ENCODE measurements at regions not wholly inside any gene's neighbourhood (a gene's known extent, or its start where the extent isn't known, plus 50 kb on each side); places are given as distances from the start of the nearest gene placed in this dataset.

DNA sequence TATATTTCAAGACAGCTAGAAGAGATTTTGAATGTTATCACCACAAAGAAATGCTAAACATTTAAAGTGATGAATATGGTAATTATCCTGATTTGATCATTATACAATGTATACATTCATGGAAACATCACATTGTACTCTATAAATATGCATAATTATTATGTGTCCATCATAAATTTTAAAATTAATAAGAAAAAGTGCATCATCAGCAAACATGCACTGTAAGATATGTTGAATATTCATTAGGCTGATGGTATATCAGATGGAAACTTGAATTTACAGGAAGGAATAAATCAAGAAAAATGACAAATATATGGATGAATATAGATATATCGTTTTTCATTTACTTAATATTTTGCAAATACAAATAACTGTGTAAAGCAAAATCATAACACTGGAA is 812.1 kb upstream of the INTU start:
- DNase-seq, result no peak

DNA sequence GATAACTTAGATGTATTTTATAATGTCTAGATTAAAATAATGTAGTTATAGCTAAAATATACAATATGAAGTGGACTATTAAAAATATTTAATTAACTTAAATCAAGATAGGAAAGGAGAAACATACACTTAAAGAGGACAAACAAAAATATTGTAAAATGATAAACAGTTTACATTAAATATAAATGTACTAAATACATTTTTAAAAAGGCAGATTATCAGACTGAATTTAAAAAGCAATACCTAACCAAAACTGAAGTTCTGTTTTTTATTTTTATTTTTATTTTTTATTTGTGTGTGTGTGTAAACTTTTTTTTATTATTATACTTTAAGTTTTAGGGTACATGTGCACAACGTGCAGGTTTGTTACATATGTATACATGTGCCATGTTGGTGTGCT is 811.6 kb upstream of the INTU start:
- no peak for DNase-seq

DNA sequence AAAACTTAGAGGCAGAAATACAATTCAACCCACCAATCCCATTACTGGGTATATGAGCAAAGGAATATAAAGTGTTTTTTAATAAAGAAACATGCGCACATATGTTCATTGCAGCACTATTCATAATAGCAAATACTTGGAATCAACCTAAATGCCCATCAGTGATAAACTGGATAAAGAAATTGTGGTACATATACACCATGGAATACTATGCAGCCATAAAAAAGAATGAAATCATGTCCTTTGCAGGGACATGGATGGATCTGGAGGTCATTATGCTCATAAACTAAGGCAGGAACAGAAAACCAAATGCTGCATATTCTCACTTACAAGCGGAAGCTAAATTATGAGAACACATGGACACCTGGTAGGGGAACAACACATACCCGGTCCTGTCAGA is 807.7 kb upstream of the INTU start:
- DNase-seq, result no peak

DNA sequence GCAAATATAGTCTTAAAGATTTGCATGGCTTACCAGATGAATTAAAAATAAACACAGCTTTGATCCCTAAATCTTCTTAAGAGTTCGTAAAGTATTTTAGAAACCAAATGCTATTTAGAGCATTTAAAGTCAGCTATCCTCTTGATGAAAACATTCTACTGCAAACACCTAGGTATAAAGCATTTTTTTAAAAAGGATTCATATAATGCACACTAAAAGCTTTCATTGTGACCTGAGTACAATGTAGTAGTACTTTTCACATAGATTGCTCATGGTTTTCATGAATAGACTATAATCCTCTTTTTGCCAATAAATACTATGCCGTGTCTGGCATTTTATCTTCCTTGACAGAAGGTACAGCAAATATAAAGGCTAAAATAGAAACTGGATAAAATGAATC is 805.1 kb upstream of the INTU start:
- no peak for DNase-seq

DNA sequence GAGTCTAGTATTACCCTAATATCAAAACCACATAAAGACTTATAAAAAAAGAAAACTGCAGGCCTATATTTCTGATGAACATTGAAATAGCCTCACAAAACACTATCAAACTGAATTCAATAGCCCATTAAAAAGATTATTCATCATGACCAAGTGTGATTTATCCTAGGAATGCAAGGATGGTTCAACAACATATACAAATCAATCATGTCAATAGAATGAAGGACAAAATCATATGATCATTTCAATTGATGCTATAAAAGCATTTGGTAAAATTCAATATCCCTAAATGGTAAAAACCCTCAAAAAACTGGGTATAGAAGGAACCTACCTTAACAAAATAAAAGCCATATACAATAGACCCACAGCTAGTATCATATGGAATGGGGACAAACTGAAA is 797.9 kb upstream of the INTU start:
- no peak for DNase-seq

DNA sequence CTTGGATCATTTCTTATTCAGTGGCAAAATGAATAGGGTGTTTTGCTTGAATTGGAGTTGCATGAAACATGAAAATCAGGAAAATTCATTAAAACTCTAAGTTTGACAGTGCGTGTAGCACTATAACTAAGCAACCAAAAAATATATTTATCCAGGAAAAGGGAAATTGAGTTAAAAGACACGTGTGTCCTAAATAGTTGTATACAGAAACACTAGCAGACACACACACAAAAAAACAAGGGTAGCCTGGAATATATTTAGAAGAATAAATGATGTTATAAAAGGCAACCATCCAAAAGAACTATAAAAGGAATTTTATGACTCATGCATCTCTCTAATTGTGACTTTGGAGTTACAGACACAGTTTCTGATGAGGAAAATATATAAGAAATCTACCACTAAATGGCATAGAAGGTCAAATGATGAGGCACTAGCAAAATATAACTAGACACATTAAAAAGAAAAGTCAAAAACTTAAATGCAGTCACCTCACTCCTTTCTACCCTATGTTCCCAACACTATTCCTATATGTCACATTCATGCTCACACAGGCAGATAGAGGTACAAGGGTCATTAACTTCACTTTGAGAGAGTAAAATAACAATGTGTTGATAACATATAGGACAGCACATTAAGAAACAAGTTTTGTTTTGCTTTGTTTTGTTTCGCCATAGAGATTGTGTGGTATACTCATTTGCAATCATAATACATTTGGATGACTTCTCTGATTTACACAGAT is 793.6 kb upstream of the INTU start:
- DNase-seq, result no peak

DNA sequence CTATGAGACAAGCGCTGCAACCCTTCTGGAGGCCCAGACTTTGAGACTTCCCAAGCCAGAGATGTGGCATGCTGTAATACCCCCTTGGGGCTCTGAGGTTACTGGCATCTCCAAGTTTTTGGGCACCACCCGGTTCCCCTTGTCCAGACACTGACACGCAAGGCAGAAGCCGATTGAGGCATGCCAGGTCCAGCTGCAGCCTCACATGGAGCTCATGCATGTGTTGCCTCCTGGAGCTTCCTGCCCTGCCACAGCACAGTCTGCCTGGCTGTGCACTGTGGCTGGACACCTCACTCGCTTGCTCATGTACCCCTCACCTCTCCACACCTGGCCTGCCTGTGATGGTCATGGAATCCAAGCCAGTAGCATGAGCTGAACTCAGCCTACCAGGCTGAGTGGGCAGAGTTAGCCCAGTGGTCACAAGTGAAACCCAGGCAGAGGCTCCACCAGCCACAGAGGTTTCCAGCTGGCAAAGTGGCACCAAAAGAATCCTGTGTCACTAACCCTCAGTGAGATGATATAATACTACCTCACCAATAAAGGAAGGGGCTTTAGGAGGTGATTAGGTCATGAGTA is 789.2 kb upstream of the INTU start:
- no peak for DNase-seq

DNA sequence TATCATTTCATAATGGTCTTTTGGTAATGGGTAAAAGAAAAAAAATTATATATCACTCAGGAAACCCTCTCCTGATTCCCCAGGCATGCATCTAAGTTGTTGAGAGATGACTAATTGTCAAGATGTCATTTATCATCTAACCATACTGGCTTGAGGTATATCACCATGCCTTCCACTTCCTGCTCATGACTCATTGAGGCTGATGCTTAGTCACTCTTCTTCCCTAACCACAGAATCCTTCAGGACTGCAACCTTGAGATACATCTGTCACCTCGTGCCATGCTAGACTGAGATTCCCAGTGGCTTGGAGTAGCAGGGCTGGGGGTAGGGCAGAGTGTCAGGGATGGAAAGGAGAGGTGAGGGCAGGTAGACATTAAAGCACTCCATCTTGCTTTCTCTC is 782.5 kb upstream of the INTU start:
- no peak for DNase-seq

DNA sequence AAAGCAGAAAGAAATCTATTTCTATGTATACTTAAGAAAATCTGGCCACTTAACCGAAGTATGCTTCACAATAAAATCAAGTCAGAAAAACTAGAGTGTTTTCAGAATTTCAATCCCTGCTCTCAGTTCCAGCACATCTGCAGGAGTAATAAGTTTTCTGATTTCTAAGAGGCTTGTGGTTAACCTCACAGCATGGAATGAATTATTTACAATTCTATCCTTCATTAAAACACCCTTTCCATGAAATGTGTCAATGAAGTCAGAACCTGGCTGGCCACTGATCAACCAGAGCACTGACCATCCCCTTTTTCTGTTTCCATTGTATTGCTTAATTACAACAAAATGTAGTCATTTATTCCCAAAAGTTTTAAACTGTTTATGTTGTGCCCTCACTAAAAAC is 781.4 kb upstream of the INTU start:
- no peak for DNase-seq

DNA sequence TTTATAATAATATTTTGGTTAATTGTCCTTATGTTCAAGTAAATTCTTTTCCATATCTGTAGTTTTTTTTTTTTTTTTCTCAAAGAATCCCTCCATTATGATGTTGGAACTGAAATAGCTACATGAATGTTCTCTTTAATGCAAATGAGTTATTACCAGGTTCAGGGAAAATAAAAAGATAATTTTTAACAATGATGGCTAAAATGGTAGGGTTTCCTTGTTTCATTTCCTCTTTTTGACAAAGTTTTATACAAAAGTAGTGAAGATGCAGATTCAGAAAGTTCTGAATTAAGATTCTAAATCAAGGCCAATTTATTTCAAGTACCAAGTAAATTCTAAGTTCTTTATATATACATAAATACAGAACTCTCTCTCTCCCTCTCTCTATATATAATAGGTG is 779.0 kb upstream of the INTU start:
- no peak for DNase-seq

DNA sequence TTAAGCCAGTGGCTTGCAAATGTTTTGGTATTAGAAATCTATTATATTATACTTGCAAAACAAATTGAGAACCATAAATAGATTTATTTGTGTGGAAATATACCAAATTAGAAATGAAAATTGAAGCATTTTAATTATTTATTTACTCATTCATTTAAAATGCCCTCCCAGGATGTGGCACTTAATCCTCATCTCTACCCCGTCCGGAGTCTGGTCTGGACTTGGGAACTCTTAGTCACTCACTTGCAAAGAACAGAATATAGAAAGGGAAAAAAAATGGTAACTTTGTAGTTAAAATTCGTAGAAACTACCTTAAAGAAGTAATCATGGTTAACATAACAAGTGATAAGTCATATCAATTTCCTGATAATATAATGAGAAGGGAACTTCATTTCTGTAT is 775.9 kb upstream of the INTU start:
- no peak for DNase-seq

DNA sequence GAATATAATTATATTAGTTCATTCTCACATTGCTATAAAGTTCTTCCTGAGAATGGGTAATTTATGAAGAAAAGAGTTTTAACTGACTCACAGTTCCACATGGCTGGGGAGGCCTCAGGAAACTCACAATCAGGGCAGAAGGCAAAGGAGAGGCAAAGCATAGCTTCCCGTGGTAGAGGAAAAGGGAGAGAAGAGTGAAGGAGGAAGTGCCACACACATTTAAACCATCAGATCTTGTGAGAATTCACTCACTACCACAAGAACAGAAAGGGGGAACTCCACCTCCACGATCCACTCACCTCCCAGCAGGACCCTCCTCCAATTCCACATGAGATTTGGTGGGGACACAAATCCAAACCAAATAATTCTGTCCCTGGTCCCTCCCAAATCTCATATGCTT is 773.4 kb upstream of the INTU start:
- DNase-seq, result no peak

DNA sequence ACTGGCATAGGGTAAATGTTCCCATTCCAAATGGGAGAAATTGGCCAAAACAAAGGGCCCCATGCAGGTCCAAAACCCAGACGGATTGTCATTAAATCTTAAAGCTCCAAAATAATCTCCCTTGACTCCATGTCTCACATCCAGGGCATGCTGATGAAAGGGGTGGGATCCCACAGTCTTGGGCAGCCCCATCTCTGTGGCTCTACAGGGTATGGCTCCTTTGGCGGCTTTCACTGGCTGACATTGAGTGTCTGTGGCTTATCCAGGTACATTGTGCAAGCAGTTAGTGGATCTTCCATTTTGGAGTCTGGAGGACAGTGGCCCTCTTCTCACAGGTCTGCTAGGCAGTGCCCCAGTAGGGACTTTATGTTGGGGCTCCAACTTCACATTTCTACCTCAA is 772.9 kb upstream of the INTU start:
- DNase-seq, result no peak

DNA sequence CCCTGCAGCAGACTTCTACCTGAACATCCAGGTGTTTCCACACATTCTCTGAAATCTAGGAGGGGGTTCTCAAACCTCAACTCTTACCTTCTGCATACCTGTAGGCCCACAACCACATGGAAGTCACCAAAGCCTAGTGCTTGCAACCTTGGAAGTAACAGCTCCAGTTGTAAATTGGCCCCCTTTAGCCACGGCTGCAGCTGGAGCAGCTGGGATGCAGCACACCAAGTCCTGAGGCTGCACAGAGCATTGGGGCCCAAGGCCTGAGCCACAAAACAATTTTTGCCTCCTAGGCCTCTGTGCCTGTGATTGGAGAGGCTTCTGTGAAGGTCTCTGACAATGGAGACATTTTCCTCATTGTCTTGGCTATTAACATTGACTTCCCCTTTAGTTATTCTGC is 772.4 kb upstream of the INTU start:
- DNase-seq, result no peak

DNA sequence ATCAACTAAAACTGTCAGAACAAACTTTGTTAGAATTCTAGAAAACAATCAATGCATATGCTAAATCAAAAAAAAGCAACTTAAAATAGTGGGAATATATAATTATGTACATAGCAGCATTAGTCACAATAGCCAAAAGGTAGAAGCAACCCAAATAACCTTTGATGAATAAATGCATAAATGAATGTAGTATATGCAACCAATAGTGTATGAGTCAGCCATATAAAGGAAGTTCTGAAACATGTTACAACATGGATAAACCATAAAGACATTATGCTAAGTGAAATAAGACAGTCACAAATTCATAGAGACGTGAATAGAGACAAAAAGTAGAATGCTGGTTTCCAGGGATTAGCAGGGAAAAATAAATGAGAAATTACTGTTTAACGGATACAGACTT is 762.8 kb upstream of the INTU start:
- no peak for DNase-seq

DNA sequence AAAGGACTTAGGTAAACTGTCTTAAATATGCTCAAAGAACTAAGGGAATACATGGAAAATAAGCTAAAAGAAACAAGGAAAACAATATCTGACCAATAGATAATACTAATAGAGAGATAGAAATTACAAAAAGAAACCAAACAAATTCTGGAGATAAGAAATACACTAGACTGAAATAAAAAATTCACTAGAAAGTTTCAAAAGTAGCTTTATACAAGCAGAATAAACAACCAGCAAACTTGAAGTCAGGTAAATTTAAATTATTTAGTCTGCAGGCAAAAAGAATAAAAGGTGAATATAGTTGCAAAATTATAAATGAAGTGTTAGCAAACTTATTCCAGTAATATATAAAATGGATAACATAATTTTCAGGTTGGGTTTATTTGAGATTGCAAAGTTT is 760.9 kb upstream of the INTU start:
- no peak for DNase-seq

DNA sequence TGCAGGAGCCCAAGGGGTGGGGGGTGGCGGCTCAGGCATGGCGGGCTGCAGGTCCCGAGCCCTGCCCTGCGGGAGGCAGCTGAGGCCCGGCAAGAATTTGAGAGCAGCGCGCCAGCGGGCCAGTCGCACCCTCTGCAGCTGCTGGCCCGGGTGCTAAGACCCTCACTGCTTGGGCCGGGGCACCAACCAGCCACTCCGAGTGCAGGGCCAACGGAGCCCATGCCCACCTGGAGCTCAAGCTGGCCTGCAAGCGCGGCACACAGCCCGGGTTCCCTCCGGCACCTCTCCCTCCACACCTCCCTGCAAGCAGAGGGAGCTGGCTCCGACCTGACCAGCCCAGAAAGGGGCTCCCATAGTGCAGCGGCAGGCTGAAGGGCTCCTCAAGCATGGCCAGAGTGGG is 758.2 kb upstream of the INTU start:
- DNase-seq, result no peak

DNA sequence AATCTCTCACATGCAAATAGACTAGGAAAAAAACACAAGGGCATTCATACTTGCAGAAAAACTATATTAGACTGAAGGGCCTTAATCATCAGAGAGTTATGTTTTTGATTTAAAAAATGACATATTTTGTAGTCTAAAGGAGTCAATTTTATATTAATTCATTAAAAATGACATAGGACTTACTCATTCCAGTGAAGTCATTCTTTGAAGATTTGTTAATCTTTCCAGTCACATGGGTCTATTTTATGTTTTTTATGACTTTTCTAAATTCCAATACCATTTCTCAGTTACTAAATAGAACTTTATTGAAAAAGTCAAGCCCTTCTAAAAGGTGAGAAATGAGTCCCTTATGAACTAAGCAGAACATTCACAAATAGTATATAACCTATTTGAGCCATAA is 743.8 kb upstream of the INTU start:
- DNase-seq, result no peak

DNA sequence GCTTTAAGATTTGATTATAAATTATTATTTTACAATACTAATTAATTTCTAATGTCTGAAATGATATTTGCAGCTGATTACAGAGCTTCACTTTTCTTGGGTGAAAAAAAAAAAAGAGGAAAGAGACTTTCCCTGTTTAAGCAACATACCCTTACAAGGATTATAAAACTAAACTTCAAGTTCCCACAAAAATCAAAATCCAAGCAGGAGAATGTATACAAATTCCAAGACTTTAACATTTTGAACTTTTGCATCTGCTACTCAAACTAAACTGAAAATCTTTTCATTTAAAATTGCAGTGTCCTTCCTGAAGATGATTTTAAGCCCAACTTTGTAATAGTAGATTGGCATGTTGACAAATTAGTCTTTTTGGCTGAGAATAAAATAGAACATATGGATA is 742.4 kb upstream of the INTU start:
- DNase-seq, result no peak

DNA sequence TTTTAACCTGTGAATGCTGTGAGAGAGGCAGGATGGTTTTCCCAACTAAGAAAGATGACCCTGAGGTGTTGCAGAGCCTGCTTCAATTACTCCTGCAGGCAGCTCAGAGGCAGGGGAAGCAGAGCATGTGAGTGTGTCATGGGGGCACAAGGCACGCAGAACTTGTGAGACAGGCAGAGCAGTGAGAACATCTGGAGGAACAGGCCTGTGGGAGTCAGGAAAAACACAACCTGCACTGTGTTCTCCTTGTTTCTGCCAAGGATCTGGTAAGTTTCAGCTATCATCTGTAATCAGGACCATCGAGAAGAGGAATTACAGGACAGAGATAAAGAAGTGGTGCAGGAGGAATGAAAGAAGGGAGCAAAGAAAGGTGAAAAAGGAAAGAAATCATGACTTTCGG is 741.8 kb upstream of the INTU start:
- DNase-seq, result no peak

DNA sequence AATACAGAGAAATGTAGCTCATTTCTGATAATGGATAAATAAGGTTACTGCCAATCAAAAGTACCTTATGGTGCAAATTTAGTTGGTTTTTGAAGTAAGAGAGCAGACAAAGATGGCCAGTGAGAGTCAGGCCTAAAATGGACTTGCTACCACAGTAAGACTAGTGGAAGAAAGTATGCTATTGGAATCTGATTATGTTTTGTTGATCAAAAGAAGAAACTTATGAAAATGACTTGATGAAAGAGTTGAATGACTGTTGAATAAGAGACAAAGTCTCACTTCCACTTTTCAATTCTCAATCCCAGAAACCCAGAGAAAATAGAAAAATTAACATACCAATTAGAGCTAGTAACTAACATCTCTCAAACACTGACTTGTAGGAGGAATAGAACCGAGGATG is 737.8 kb upstream of the INTU start:
- no peak for DNase-seq

DNA sequence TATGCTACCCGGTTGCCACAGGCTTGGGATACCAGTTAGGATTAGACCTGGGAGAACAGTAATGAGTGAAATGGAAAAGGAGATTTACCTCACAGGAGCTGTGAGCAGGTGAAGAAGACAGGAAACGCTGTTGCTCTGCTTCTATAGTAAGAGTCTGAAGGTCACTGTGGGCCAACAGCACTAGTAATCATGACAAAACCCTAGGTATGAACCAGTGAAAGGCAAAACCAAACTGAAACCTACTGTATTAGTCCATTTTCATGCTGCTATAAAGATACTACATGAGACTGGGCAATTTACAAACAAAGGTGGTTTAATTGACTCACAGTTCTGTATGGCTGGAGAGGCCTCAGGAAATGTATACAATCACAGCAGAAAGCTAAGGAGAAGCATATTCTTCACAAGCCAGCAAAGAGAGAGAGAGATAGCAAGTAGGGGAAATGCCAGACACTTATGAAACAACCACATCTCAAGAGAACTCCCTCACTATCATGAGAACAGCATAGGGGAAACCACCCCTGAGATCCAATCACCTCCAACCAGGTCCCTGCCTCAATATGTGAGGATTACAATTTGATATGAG is 736.7 kb upstream of the INTU start:
- DNase-seq, result no peak

DNA sequence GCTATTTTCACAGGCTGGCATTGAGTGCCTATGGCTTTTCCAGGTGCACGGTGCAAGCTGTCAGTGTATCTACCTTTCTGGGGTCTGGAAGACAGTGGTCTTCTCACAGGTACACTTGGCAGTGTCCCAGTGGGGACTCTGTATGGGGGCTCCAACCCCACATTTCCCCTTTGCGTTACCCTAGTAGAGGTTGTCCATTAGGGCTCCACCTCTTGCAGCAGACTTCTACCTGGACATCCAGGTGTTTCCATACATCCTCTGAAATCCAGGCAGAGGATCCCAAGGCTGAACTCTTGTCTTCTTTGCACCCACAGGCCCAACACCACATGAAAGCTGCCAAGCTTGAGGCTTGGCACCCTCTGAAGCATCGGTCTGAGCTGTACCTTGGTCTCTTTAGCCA is 735.7 kb upstream of the INTU start:
- DNase-seq, result no peak

DNA sequence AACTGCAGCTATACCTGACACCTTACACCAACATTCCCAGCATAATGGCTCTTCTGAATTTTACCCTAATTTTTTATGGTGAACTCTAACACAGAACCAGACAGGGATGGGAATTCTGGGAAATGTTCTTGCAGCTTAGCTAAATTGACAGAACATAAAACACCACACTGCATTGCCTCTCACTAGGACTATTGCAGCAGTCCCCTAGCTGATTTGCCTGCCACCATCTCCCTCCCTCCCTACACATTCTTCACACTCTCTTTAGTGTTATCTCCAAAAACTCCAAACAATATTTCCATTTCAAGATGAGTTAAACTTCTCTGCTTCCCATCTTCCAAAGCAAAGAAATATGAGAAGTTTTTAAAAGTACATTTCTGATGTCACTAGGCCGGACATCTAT is 733.9 kb upstream of the INTU start:
- DNase-seq, result no peak
